GM18909 (cell line): ENCODE measurements at regions not wholly inside any gene's neighbourhood (a gene's known extent, or its start where the extent isn't known, plus 50 kb on each side); places are given as distances from the start of the nearest gene placed in this dataset.
A peak's percentile ranks its signal among the peaks of the same experiment; 100 is the strongest.
"Not testable (repeated sequence)": the region's sequence is repeated elsewhere in the genome, so short reads cannot be mapped to it uniquely, and the experiment has no call there.

Source experiments
- ATAC-seq: cut with Tn5 transposase; IDR thresholded peaks from one replicate; pipeline ENCODE4 v1.9.1; 2021; ENCODE audit warnings: mild to moderate bottlenecking; ENCODE audit not compliant: unreplicated experiment, poor library complexity

DNA sequence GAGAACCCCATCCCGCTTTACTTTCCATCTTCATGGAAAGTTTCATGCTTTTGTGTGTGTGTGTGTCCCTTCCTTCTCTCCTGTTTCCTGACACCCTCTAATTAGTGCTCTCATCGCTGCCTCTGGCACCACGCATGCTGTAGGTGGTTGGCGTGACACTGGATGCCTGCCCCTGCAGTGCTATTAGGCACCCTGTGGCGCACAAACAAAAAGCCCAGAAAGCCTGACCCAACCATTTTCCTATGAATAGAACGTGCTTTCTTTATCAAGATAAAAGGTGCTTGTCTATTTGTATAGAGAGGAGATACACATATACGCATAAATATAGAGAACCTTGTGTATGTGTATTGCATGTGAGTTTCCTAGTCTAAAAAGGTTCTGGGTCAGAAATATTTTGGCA, 120.8 kb upstream of the CDCA7L start:
- no peak for ATAC-seq

GRCh38 chr7:22064816-22065215, 119.1 kb upstream of the CDCA7L start:
- ATAC-seq, result no peak

DNA sequence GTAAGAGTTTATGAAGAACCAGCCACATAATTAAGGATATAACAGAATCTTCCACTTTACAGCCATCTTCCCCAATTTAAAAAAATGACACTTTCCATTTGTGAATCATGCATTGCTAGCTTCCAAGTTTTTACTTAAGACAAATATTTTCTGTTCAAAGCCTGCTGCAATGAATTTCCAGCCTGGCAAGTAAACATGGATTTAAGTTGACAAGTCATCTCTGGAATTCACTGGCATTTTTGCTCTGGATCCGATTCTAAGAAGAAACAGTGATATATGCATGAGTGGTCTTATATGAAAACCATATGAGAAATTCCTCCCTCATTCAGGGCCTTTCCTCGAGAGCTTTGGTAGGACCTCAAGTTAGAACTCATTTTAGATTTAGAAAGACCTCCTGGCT, 116.1 kb upstream of the CDCA7L start:
- no peak for ATAC-seq

DNA sequence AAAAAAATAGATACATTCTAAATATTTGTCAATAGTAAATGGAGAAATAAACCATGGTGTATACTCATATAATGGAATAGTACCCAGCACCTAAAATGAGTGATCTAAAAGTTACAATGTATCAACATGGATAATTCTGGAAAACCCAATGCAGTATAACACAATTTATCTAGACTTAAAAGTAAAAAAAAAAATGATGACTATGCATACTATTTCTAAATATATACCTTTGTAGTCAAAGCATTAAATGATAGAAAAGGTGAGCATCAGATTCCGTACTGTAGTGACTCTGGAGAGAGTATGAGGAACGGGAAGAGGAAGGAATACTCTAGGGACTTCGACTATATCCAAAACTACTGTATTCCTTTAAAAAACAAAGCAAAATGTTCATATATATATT, 115.2 kb upstream of the CDCA7L start:
- no peak for ATAC-seq

GRCh38 chr7:22060197-22060596, 114.5 kb upstream of the CDCA7L start:
- ATAC-seq, result no peak

DNA sequence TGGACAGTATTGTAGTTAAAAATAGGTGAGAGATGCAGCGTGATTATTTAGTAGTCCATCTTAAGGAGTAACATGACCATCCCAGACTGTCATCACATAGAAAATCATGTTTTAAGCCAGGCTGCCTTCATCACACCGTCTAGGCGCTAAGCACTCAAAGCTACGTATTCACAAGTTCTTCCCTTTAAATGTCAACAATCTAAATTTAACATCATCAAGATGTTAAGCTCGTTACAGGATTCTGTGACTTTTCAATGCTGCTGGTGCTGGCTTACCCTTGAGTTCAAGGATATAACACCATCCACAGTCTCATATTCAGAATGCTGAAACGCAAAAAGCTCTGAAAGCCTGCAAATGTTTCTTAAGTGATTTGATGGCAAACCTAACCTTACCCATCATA, 109.5 kb upstream of the CDCA7L start:
- ATAC-seq, result no peak

GRCh38 chr7:22052674-22053365, 107.1 kb upstream of the CDCA7L start:
- ATAC-seq, result no peak

DNA sequence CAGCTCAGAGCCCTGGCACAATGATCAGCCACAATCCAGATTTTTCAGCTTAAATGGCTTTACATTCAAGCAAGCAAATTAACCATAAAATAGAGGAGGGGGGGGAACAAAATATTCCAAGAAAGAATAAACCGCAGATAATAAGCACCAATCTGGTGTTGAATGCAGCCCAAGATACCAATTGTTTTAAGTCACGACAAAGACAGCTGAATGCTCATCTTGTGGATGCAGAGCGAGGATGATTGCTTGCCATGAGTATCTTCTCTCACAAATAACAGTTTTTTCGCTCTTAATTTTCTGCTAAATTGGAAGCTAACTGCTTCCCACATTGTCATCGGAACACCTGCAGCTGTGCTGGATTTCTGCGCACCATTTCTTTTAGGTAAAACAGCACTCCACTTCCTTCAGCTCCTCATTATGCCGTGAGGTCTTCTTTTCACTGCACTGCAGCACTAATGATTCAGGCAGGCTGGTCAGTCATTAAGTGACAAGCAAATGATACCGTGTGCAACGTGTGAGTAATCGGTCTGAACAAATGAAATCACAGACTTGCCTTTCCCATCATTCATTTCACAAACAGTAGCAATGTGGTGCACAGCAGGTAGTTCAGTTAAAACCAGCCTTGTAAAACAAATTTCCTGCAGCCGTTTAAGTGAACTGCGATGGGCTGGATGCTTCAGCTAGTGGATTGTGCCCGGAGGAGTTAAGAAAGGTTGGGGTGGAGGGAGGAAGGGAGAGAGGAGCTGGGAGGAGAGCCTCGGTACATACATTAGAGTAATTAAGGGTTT, 106.4 kb upstream of the CDCA7L start:
- ATAC-seq, result no peak

GRCh38 chr7:22049766-22050500, 104.2 kb upstream of the CDCA7L start:
- ATAC-seq, result no peak

GRCh38 chr7:22043367-22043766, 97.7 kb upstream of the CDCA7L start:
- no peak for ATAC-seq

- ATAC-seq, result no peak
These were observed 95.4 kb upstream of the CDCA7L start for GRCh38 chr7:22040923-22041595.

- no peak for ATAC-seq
These were observed 94.0 kb upstream of the CDCA7L start for GRCh38 chr7:22039670-22040069.

- not testable (repeated sequence) for ATAC-seq
These were observed 86.7 kb upstream of the CDCA7L start for GRCh38 chr7:22032356-22032755.

- not testable (repeated sequence) for ATAC-seq
These were observed 83.0 kb upstream of the CDCA7L start for GRCh38 chr7:22028656-22029055.

- no peak for ATAC-seq
These were observed 81.8 kb upstream of the CDCA7L start for GRCh38 chr7:22027475-22027874.

GRCh38 chr7:22025983-22026382, 80.3 kb upstream of the CDCA7L start:
- no peak for ATAC-seq

GRCh38 chr7:22025075-22025474, 79.4 kb upstream of the CDCA7L start:
- no peak for ATAC-seq

GRCh38 chr7:22019931-22020330, 74.2 kb upstream of the CDCA7L start:
- ATAC-seq, result no peak

DNA sequence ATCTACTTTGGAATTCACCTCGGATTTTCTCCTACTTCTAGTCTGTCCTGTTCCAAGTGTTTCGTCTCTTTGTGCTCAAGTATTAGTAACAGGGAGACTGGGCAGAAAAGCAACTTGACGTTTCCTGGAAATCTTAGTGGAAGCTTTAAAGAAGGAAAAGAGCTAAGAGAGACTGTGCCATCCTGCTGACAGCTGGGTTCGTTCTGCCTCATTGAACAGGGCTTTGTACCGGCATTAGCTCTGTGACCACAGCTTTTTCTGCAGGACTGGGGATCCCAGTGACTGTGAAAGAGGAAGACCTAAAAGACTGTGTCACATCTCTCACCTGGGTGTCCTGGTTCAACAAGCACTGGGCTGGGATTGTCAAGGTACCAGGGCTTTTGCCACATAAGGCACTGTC, 70.8 kb upstream of the CDCA7L start:
- peak; percentile 50 for ATAC-seq

GRCh38 chr7:22013711-22014110, 68.0 kb upstream of the CDCA7L start:
- no peak for ATAC-seq

DNA sequence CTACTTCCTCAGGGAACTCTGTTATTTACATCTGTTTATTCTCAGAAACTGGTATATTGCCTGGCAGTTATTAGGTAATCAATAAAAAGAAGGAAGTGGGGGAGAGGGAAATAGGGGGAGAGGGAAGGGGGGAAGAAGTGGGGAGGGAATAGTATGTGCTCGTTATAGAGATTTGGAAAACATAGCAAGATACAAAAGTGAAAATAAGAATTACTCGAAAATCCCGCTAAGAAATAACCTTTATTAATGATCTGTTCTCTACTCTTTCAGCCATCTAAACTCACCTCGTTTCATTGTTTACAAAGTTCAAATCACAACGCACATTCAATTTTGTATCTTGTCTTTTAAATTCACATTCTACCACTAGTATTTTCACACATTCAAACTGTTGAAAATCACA, 63.0 kb upstream of the CDCA7L start:
- no peak for ATAC-seq
